Activated naive CD8-positive, alpha-beta T cell treated with anti-CD3 and anti-CD28 coated beads for 36 hours (primary cell): ENCODE measurements at regions not wholly inside any gene's neighbourhood (a gene's known extent, or its start where the extent isn't known, plus 50 kb on each side); places are given as distances from the start of the nearest gene placed in this dataset.
A peak's percentile ranks its signal among the peaks of the same experiment; 100 is the strongest.

Experiments
- DNase-seq: peaks from one replicate; pipeline ENCODE4 v3.0.0; 2021
- H3K27ac Mint-ChIP-seq: one replicate; pipeline ENCODE4 v1.8.0; 2022; ENCODE audit warnings: mild to moderate bottlenecking, moderate library complexity, mixed read lengths
- H3K27me3 Mint-ChIP-seq: one replicate; pipeline ENCODE4 v1.8.0; 2022; ENCODE audit warnings: mild to moderate bottlenecking, mixed read lengths
- H3K36me3 Mint-ChIP-seq: one replicate; pipeline ENCODE4 v1.8.0; 2021; ENCODE audit warnings: mild to moderate bottlenecking, mixed read lengths
- H3K4me1 Mint-ChIP-seq: one replicate; pipeline ENCODE4 v1.8.0; 2021; ENCODE audit warnings: mixed read lengths
- H3K4me3 Mint-ChIP-seq: one replicate; pipeline ENCODE4 v1.8.0; 2022; ENCODE audit warnings: mild to moderate bottlenecking, moderate library complexity, mixed read lengths
- H3K9me3 Mint-ChIP-seq: one replicate; pipeline ENCODE4 v1.8.0; 2022; ENCODE audit warnings: mixed read lengths

DNA sequence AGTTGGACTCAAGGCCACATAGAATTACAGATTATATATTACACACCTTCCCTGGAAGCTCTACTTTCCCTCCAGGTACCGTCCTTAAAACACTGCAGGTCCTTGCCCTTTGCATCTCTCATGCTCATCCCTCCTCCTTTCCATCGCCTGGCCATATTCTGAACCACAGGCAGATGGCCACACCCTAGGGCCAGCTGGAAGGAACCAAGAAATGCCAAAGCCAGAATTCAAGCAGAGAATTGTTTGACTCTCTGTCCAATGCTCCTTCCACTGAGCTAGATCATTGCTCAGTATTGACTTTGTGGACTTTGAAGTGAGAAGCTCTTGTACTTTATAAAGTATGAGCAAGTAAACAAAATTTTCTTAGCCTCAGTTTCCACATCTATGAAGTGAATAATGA is 170.3 kb upstream of the SLC24A5 start:
- Mint-ChIP-seq H3K27me3 (peaks cover 8% of the 10 kb centered on the region), H3K9me3 (no peaks in the 10 kb centered on the region), H3K36me3 (no peaks in the 10 kb centered on the region), H3K4me3 (no peak overlapping the region), H3K27ac (no peak overlapping the region), H3K4me1 (no peaks in the 10 kb centered on the region)
- DNase-seq, result no peak

DNA sequence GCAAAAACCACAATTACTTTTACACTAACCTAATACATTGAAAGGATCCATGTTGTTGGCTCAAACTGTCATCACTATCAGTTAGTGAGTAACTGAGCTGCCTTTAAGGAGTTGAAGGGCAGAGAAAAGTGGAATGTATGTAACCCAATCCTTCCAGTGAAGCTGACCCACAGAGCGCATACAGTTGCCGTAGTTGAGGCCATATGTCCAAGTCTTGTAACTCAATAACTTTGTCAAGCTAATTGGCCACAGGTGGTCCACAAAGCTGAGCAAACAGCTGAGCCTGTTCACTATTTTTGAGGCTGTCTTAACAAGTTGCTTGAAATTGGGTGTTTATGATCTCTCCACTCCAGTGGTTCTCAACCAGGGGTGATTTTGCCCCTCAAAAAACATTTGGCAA is 169.0 kb upstream of the SLC24A5 start:
- H3K4me3 Mint-ChIP-seq, result no peak overlapping the region
- H3K27ac Mint-ChIP-seq, result no peak overlapping the region
- no peak for DNase-seq
- peaks cover 2% of the 10 kb centered on the region for H3K9me3 Mint-ChIP-seq
- H3K36me3 Mint-ChIP-seq, result no peaks in the 10 kb centered on the region
- H3K27me3 Mint-ChIP-seq, result peaks cover 7% of the 10 kb centered on the region
- H3K4me1 Mint-ChIP-seq, result no peaks in the 10 kb centered on the region

DNA sequence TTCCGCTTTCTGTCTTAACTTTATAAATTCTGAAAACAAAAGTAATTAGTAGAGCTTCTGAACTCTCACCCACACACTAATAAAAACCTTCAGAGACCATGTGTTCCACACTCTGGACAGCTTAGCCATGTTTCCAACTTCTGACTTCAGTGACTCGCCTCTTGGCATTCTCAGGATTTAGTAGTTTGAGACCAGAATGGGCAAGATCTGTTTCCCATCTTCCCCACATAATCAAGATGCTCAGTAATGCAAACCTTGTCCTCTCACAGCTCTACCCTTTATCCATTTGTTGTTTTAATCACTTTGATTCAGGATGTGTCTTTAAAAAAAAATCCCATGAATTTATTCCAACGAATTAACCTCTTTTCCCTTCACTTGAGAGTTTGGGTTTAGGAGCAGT is 166.6 kb upstream of the SLC24A5 start:
- no peaks in the 10 kb centered on the region for H3K4me1 Mint-ChIP-seq
- DNase-seq, result no peak
- H3K4me3 Mint-ChIP-seq, result no peak overlapping the region
- H3K9me3 Mint-ChIP-seq, result peaks cover 2% of the 10 kb centered on the region
- H3K27ac Mint-ChIP-seq, result no peak overlapping the region
- peaks cover 4% of the 10 kb centered on the region for H3K27me3 Mint-ChIP-seq
- H3K36me3 Mint-ChIP-seq, result no peaks in the 10 kb centered on the region

DNA sequence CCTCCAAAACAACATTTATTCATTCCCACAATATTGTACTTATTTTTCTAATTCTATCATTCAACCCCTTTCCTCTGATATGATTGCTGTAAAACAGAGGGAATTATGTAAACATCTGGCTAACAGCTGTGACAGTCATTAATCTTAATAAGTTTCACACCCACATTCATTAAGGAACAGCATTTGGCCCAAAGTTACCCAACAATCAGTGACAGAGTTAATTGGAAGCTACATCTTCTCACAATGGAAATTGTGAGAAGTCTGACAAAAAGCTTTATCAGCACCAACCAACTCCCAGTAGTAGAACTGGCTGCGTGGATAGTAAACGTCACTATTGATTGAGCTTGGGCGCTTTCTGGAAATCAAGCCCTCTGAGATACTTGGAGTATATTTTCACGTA is 165.8 kb upstream of the SLC24A5 start:
- no peaks in the 10 kb centered on the region for H3K36me3 Mint-ChIP-seq
- no peak overlapping the region for H3K4me3 Mint-ChIP-seq
- no peak for DNase-seq
- peaks cover 2% of the 10 kb centered on the region for H3K9me3 Mint-ChIP-seq
- H3K4me1 Mint-ChIP-seq, result no peaks in the 10 kb centered on the region
- H3K27ac Mint-ChIP-seq, result no peak overlapping the region
- H3K27me3 Mint-ChIP-seq, result peaks cover 7% of the 10 kb centered on the region

DNA sequence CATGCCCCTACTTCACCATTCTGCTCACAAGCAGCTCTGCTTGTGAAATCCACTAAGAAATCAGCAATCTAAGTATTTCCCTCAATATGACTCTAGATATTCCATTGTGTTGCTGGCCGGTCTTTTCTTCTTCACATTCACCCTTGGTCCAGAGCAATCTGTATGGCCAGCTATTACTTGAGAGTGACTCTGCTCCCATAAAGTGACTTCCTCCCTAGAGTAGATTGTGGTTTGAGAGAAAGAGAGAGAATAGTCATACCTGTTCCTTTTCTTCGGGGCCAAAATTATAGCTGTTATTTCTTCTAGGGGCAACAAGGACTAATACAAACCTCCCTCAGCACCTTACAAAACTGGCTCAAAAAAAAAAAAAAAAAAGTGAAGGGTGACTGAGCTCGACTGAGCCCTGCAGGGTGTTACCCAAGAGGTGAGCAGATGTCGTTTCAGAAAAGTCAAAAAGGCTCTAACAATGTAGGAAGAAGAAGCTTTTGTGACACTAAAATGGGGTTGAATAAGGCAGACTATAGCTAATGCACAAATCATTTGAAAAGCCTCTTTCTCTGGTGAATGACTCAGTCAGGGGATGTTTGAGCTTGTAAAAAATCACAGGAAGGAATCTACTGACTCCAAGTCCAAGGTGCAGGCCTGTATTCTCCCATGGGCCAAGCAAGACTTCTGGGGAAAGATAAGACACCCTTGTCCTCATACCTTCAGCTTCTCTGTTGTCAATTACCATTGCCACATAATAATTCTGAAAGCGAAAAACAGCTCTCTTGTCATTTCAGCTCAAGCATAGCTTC is 161.0 kb upstream of the SLC24A5 start:
- Mint-ChIP-seq H3K9me3 (peaks cover 2% of the 10 kb centered on the region), H3K4me1 (peaks cover 10% of the 10 kb centered on the region), H3K27ac (no peak overlapping the region), H3K27me3 (peaks cover 31% of the 10 kb centered on the region), H3K4me3 (no peak overlapping the region), H3K36me3 (no peaks in the 10 kb centered on the region)
- no peak for DNase-seq

DNA sequence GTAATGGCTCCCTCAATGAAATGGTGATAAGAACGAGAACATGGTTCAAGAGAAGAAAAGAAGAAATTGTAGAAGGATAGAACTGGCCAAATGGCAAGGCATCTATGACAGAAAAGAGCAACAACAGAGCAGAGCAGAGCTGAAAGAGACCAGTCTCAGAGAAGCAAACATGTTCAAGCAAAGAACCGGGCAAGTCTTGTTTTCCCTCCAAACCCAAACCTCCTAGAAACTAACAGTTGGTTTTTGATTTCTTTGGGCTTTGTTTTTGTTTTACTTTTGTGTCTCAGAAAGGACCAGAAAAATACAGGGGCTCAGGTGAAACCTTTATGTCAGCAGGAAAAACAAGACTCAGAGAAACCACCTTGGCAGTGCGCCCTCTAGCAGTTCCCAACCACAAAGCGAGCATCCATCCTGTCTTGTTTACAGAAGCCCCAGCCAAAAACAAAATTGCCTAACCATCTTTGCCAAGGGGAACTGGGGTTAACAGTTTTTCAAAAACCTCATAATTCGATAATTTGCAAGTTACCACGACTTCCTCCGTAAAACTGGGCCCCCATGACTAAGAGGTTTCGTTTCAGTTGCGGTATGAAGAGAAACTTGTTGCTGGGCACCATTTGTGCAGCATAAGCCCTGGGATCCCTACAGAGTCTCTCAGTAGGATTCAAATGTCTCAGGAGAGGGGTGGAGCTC is 159.2 kb upstream of the SLC24A5 start:
- H3K36me3 Mint-ChIP-seq, result no peaks in the 10 kb centered on the region
- no peak overlapping the region for H3K27ac Mint-ChIP-seq
- peaks cover 2% of the 10 kb centered on the region for H3K9me3 Mint-ChIP-seq
- peaks cover 34% of the 10 kb centered on the region for H3K27me3 Mint-ChIP-seq
- peaks cover 10% of the 10 kb centered on the region for H3K4me1 Mint-ChIP-seq
- DNase-seq, result peak; percentile 2
- H3K4me3 Mint-ChIP-seq, result no peak overlapping the region

DNA sequence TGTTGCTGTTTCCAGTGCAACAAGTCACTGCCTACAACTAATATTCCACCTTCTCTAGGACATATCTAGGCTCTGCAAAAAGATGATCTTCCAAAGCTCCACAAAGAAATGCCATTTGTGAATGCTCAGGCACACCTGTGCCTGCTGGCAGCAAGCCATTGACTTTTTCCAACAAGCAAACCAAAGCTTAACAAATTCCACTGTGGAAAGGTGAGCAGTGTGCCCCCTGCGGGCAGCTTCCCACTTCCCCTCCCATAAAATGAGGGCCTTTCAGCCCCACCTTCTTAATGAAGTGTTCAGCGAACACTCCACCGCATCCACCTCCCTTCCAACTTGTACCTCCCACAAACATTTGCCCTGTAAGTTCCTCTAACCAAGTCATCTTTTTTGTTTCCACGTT is 157.5 kb upstream of the SLC24A5 start:
- no peak overlapping the region for H3K4me3 Mint-ChIP-seq
- no peak overlapping the region for H3K27ac Mint-ChIP-seq
- no peaks in the 10 kb centered on the region for H3K36me3 Mint-ChIP-seq
- H3K4me1 Mint-ChIP-seq, result peaks cover 10% of the 10 kb centered on the region
- peaks cover 34% of the 10 kb centered on the region for H3K27me3 Mint-ChIP-seq
- H3K9me3 Mint-ChIP-seq, result no peaks in the 10 kb centered on the region
- no peak for DNase-seq

DNA sequence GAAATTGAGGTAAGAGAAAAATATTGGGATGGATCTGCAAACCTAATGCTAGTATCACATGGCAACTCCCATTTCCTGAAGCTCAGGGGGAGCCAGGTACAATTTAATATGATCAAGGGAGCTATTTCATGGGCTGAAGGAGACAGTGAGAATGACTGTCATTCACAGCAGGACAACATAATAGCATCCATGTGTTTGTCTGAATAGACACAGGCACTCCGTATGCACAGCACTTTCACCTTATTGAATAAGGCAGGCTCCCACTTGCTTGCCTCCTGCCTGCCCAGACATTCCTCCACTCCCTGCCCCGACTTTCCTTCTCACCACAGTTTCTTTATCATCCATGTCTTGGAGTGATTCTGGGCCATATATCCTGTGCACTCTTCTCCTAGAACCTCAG is 156.6 kb upstream of the SLC24A5 start:
- Mint-ChIP-seq H3K4me1 (peaks cover 10% of the 10 kb centered on the region), H3K36me3 (no peaks in the 10 kb centered on the region), H3K9me3 (no peaks in the 10 kb centered on the region), H3K27me3 (peaks cover 34% of the 10 kb centered on the region), H3K27ac (no peak overlapping the region), H3K4me3 (no peak overlapping the region)
- no peak for DNase-seq

DNA sequence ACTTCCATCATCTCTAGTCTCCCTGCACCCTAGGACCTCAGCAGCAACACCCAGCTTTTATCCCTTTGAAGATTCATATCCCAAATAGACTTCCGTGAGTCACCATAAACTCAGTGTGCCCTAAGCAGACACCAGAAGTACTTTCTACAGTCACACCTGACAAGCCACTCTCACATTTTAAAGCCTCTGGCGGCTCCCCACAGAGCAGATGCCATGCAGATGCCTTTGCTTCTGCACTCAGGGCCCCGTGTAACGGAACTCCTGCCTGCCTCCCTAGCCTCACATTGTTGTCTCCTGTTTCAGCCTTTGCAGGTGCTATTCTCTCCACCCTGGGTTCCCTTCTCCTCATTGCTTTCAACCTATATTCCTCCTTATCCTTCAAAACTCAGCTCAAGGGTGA is 155.5 kb upstream of the SLC24A5 start:
- Mint-ChIP-seq H3K27ac (no peak overlapping the region), H3K36me3 (no peaks in the 10 kb centered on the region), H3K4me3 (no peak overlapping the region), H3K27me3 (peaks cover 27% of the 10 kb centered on the region), H3K4me1 (peaks cover 10% of the 10 kb centered on the region), H3K9me3 (no peaks in the 10 kb centered on the region)
- no peak for DNase-seq

DNA sequence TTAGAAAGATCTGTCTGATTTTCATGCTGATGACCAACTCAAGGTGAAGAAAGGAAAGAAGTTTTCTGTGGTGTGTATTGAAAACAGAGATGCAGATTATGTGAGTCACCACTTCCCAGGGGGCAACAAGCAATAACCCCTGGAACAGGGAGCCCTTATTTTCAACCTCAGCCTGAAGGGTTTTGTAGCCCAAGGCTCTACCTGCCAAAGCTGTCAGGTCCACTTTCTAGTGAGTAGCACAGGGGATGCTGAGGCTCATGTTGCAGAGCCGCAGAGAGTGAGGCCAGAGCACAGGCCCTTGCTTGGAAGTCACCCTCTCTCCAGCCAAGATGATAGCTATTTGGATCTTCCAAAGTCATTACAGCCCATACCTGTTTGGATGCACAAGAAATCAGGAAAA is 152.2 kb upstream of the SLC24A5 start:
- H3K27ac Mint-ChIP-seq, result no peak overlapping the region
- no peaks in the 10 kb centered on the region for H3K36me3 Mint-ChIP-seq
- no peaks in the 10 kb centered on the region for H3K9me3 Mint-ChIP-seq
- H3K4me3 Mint-ChIP-seq, result no peak overlapping the region
- no peak for DNase-seq
- no peaks in the 10 kb centered on the region for H3K4me1 Mint-ChIP-seq
- H3K27me3 Mint-ChIP-seq, result peaks cover 10% of the 10 kb centered on the region

DNA sequence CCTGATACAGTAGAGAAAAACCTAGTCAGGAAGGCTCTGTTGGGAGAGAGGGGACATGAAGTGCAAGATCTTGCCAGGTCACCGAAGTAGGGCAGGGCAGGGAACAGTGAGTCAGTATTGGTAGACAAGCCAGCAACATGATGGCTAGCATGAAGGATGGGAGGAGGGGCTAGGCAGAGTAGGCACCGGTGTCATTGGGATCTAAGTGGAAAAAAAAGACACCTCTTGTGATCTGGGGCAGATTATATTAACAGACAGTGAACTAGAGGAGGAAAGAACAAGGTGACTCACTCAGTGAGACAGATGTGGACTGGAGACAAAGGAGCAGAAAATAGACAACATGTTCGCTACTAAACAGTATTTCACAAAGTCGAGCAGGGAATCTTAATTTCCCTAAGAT is 149.2 kb upstream of the SLC24A5 start:
- Mint-ChIP-seq H3K9me3 (no peaks in the 10 kb centered on the region), H3K4me3 (no peak overlapping the region), H3K36me3 (no peaks in the 10 kb centered on the region), H3K27ac (no peak overlapping the region), H3K4me1 (no peaks in the 10 kb centered on the region), H3K27me3 (no peaks in the 10 kb centered on the region)
- DNase-seq, result no peak

DNA sequence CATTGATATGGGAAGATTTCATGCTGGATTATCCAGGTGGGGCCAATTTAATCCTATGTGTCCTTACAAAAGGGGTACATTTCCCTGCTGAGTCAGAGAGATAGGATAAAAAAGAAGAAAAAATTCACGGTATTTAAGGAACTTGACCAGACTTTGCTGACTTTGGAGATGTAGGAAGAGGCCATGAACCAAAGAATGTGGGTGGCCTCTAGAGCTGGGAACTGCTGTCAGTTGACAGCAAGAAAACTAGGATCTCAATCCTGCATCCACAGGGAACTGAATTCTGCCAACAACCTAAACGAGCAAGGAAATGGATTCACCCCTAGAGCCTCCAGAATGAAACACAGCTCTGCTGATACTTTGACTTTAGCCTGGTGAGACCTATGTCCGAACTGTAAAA is 148.1 kb upstream of the SLC24A5 start:
- DNase-seq, result no peak
- H3K36me3 Mint-ChIP-seq, result no peaks in the 10 kb centered on the region
- H3K9me3 Mint-ChIP-seq, result no peaks in the 10 kb centered on the region
- H3K27me3 Mint-ChIP-seq, result peaks cover 6% of the 10 kb centered on the region
- H3K4me3 Mint-ChIP-seq, result no peak overlapping the region
- no peak overlapping the region for H3K27ac Mint-ChIP-seq
- H3K4me1 Mint-ChIP-seq, result no peaks in the 10 kb centered on the region

DNA sequence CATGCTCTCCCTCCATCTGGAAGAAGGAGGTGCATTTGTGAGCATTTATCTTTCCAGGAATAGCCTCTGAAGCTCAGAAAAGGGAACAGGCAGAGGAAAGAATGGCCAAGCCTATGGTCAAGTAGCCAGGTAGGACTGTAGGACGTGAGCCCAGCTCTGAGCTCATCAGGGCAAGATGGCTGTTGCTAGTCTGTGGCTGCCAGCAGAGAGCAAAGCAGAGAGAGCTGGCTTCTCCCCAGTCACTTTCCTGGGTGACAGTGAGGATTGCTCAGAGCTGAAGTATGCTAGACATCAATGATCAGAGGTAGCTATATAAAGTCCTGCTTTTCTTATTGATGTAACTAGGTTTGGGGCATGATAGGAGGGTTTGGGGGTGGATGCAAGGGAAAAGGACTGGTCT is 146.1 kb upstream of the SLC24A5 start:
- Mint-ChIP-seq H3K9me3 (peaks cover 2% of the 10 kb centered on the region), H3K4me3 (no peak overlapping the region), H3K36me3 (no peaks in the 10 kb centered on the region), H3K27me3 (peaks cover 19% of the 10 kb centered on the region), H3K27ac (no peak overlapping the region), H3K4me1 (no peaks in the 10 kb centered on the region)
- DNase-seq, result no peak

DNA sequence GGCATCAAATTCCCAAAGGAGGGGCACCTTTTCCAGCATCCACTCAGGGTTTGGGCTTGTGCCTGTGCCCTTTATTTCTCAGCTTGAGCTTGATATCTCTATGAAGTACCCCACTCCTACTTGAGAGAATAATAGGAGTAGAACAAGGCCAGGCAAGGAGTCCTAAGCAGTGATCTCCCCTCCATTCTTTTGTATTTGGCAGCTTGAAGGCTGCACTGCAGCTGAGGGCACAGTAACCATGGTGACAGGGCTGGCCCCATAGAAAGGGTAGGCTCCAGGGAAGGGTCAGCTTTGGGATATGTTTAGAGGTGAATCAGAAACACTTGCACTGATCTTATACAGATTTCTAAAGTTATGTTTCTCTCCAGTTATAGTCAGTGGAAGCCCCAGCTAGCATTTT is 145.4 kb upstream of the SLC24A5 start:
- H3K36me3 Mint-ChIP-seq, result no peaks in the 10 kb centered on the region
- peaks cover 23% of the 10 kb centered on the region for H3K27me3 Mint-ChIP-seq
- no peak overlapping the region for H3K4me3 Mint-ChIP-seq
- H3K4me1 Mint-ChIP-seq, result no peaks in the 10 kb centered on the region
- H3K27ac Mint-ChIP-seq, result no peak overlapping the region
- peaks cover 2% of the 10 kb centered on the region for H3K9me3 Mint-ChIP-seq
- DNase-seq, result no peak

DNA sequence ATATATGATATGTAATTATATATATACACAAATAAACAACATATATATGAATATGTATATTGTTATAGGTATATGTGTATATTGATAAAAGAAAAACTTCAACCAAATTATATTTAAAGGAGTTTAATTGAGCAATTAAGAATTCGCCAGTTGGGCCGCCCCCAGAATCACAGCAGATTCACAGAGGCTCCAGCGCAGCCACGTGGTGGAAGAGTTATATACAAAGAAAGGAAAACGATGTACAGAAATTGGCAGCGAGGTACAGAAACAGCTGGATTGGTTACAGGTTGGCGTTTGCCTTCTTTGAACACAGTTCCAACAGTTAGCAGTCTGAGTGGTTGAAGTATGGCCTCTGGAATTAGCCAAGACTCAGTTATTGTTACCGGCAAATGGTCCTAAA is 137.3 kb upstream of the SLC24A5 start:
- no peak overlapping the region for H3K27ac Mint-ChIP-seq
- H3K9me3 Mint-ChIP-seq, result peaks cover 2% of the 10 kb centered on the region
- no peak overlapping the region for H3K4me3 Mint-ChIP-seq
- peaks cover 12% of the 10 kb centered on the region for H3K27me3 Mint-ChIP-seq
- DNase-seq, result no peak
- H3K36me3 Mint-ChIP-seq, result no peaks in the 10 kb centered on the region
- H3K4me1 Mint-ChIP-seq, result no peaks in the 10 kb centered on the region

DNA sequence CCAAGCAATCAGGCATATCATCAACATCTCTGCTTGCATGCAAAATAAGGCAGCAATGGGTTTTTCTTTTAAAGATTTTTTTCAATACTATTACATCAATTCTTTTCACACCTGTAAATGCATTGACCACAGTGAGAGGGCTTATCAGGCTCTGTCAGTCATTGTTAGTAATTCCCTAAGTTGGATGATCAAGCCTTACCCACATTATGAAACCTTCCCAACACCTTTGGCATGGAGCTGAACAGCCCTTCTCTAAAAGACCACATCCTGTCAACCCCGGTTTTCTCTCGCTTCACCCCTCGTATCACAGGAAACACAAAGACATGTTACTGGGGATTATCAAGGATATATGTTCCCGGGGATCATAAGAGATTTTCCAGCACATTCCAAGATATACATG is 135.2 kb upstream of the SLC24A5 start:
- Mint-ChIP-seq H3K36me3 (no peaks in the 10 kb centered on the region), H3K27ac (no peak overlapping the region), H3K9me3 (no peaks in the 10 kb centered on the region), H3K4me1 (no peaks in the 10 kb centered on the region), H3K27me3 (peaks cover 4% of the 10 kb centered on the region), H3K4me3 (no peak overlapping the region)
- DNase-seq, result no peak
